COR-L47 (cell line): ENCODE measurements at regions not wholly inside any gene's neighbourhood (a gene's known extent, or its start where the extent isn't known, plus 50 kb on each side); places are given as distances from the start of the nearest gene placed in this dataset.
"Not testable (repeated sequence)": the region's sequence is repeated elsewhere in the genome, so short reads cannot be mapped to it uniquely, and the experiment has no call there.

Source experiments
- DNase-seq: peaks from one replicate; lab custom pipeline; 2025; lab: John Stamatoyannopoulos, UW

DNA sequence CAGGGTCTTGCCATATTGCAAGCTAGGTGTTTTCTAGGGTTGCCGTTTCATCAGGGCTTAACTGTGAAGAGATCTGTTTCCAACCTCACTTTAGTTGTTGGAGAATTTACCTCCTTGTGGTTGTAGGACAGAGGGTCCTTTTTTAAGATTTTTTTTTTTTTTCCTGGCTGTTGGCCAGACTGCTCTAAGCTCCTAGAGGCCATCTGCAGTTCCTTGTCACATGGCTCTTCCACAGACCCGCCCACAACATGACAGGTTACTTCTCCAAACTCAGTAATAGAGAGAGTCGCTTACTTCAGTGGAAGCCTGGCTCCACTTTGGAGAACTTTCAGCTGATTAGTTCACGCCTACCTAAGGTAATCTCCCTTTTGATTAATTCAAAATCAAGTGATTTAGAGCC, 543.7 kb downstream of the DMRTA1 start:
- DNase-seq, result no peak

DNA sequence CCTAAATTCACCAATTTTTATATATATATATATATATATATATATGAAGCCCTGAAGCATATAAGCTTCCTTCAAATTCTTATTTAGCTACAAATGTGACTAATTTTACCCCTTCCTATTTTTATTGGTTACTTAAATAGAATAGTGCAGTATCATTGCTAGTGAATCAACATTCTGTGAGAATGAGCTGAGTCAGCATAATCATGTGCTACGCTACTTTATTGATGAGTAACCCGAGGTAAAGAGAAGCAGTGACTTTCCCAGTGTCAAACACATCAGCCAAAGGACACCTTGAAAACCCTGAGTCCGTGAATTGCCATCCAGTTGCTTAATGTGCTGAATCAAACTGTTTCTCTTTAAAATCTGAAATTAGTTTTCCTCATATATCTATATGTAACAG, 546.2 kb downstream of the DMRTA1 start:
- DNase-seq, result no peak

DNA sequence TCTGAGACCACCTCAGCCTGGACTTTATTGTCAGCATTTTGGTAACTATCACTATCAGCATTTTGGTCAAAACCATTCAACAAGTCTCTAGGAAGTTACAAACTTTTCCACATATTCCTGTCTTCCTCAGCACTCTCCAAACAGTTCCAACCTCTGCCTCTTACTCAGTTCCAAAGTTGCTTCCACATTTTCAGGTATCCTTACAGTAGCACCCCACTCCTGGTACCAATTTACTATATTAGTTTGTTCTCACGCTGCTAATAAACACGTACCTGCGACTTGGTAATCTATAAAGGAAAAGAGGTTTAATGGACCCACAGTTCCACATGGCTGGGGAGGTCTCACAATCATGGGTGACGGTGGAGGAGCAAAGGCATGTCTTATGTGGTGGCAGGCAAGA, 551.3 kb downstream of the DMRTA1 start:
- DNase-seq, result no peak

DNA sequence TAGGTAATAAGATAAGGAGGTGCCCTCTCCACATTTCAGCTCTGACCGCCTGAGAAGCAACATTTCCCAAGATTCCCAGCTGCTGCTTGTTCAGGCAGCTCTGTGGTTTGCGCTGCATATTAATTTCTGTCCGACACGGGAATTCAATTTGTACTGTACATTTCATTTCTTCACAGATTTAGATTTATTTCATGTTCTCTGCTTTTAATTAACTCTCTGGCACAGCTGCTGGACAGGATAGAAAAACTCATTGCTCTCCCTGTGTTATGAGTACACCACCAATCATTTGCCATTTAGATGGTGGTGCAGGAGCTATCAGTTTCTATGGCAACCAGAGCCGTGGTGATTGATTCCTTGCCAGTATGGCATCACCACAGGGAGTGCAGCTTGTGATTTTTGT, 558.5 kb downstream of the DMRTA1 start:
- peak; percentile 68 for DNase-seq

DNA sequence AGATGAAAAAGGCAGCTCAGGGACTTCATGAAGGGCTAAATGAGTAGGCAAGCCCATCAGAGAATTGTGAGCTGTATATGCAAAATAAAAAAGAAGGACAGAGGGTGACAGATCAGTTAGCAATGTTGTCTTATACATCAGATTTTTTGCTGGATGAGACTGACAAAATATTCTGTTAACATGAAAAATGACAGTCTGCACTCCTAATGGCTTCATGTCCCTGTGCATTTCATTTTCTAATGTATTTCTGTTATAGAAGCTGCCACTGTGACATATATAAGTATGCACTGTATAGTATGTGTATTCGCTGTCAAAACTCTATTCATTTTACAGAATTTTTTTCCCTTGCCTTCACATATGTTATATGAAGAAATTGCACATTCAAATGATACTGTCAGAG, 559.5 kb downstream of the DMRTA1 start:
- DNase-seq, result no peak

DNA sequence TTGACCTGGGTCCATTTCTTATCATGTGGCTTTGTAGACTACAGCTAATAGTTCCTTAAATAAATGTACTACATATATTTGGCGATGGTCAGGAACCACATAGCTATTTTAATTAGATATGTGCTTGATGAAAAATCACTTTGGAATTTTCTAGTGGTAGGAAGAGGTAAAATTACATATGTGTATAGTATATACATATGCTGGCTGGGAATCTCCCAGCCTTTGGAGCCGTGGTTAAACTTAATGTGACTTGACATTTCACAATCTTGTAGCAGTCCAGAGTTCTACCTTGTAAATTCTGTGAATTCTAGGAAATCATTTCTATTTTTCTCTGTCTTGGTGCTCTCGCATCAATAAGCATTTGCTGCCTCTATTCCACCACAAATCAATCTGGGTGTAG, 565.0 kb downstream of the DMRTA1 start:
- DNase-seq, result no peak

DNA sequence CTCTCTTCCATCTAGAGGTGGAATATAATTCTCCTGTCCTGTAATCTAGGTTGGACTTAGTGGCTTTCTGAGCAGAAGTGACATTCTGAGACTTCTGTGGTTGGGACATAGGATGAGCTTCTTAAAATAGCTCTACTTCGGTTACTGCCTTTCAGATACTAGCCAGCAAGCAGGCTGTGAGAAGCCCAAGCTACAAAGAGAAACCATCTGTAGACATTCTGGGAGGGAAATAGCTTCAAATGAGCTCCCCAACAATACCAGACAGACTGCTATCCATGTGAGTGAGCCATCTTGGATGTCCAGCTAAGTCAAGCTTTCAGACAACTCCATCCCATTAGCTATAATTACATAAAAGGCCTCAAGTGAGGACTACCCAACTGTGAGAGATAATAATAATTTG, 568.9 kb downstream of the DMRTA1 start:
- DNase-seq, result no peak

DNA sequence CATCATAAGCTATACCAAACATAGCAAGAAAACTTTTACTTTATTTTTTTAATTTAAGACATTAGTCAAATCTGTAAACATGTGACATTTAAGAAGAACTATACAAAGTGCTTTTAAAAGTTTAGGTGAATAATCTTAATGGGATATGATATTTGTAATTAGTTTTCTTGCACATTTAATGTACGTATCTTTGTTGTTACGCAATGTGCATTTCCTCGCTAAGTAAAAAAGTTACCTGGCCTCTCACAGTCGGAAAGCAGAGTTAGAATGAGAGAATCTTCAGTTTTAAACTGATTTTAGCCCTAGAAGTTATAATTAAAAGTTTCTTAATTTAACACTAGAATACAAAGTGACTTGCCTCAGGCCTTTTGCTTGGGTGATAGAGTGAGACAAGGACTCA, 589.8 kb downstream of the DMRTA1 start:
- no peak for DNase-seq

DNA sequence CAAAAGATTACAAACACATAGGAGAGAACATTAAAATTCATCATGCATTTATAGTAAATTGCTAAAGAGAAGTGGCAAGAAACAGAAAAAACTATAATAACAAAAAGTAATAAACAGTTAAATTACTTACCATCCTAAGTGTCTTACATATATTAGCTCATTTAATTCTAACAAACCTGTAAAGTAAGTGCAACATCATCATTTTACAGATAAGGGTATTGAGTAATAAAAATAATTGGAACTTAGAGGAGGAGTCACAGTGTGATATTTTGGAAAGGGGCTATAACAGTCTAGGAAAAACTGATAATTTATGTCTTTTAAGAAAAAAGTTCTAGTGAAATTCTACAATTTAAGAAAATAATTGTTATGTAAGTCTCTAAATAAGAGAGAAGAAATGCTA, 592.8 kb downstream of the DMRTA1 start:
- no peak for DNase-seq

DNA sequence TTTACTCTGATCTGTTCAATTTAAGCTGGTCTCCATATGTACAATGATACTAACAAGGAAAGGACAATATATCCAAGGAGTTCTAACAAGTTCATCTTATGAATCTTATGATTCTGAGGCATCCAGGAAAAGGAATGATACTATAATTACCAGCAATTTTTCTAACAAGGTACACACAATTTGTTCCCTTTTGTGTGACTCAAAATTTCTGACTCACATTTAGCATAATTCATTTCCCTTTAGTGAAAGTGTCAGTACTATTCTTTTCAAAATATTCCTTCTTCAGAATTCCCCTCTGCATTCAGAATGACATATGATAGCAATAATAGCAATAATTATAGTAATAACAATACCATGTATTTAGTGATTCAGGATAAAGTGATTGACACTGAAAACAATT, 594.8 kb downstream of the DMRTA1 start:
- DNase-seq, result no peak

DNA sequence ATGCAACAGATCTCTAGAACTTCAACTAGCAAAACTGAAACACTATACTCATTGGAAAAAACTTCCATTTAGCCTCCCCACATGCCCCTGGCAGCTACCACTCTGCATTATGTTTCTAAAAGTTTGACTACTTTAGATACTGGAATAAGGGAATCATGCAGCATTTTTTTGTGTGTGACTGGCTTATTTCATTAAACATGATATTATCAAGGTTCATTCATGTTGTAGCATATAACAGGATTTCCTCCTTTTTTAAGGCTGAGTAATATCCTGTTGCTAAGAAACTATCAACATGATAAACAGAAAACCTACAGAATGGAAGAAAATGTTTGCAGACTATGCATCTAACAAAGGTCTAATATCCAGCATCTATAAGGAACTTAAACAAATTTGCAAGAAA, 597.9 kb downstream of the DMRTA1 start:
- no peak for DNase-seq

DNA sequence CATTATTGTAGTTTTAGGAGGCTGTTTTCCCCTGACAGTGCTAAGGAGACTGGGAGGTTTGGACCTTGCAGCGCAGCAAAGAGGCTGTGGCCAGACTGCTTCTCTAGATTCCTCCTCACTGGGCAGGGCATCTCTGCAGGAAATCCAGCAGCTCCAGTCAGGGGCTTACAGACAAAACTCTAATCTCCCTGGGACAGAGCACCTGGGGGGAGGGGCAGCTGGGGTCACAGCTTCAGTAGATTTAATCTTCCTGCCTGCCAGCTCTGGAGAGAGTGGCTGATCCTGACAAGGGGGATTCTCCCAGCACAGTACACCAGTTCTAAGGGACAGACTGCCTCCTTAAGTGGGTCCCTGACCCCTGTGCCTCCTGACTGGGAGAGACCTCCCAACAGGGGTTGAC, 599.4 kb downstream of the DMRTA1 start:
- DNase-seq, result not testable (repeated sequence)

DNA sequence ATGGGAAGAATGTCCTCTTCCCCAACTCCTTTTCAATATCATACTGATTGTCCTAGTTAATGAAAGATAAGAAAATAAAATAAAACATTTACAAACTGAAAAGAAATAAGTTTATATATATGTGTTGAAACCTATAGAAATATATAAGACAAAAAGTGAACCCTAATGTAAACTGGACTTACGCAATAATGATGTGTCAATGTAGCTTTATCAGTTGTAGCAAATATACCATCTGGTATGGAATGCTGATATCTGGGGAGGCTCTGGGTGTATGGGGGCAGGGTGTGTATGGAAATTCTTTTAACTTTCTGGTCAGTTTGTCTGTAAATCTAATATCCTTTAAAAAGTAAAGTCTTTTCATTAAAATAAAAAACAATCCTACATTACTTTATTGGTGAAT, 603.9 kb downstream of the DMRTA1 start:
- DNase-seq, result no peak

DNA sequence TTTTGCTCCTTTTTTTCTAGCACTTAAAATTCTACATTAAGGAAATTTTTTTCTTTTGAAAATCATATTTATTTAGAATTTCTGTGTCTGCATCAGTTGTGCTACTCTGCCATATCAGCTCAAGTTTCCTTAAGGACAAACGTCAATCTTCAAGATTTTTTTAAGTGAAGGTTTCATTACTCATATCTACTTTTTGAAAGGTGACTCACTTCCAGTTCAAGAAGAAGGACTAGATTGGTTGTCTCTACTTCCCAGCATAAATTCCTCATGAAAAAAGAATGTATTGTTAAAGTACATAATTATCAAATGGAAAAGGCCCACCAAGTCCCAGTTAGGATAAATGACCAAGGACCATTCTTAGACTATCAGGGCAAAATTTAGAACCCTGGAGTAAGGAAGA, 626.5 kb downstream of the DMRTA1 start:
- no peak for DNase-seq

DNA sequence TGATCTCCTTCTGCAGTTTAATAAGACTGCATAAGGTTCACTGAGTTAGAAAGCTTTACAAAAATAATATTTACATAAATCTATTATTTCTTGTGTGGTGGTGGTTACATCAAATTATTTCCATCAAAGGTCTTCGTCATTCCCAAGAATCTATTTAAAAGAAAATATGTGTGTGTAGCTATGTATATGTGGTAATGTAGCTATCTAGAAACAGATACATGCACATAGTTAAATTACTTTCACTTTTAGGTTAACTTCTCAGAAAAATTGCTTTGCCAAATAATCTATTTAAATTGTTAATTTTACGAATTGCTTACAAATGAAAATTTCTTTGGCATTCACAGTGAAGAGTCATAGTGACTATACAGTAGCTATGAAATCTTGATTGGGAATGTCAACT, 633.2 kb downstream of the DMRTA1 start:
- no peak for DNase-seq

DNA sequence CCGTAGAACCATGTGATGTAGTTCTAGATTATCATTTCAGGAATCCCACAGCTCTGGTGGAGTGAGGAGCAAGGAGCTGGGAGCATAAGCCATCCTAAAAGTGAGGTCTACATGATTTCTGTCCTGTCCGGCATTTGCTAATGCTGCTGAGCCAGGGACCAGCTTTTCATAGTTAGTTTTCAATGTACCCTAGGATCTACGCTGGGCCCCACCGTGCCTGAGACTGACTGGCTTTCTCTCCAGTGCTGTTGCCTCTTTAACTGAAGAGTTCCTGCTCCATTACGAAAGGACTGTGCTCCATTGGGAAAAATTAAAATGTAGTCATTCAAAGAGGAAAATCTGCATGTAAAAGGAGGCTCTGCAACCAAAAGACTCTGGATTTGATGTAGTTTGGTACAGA, 634.8 kb downstream of the DMRTA1 start:
- DNase-seq, result no peak

DNA sequence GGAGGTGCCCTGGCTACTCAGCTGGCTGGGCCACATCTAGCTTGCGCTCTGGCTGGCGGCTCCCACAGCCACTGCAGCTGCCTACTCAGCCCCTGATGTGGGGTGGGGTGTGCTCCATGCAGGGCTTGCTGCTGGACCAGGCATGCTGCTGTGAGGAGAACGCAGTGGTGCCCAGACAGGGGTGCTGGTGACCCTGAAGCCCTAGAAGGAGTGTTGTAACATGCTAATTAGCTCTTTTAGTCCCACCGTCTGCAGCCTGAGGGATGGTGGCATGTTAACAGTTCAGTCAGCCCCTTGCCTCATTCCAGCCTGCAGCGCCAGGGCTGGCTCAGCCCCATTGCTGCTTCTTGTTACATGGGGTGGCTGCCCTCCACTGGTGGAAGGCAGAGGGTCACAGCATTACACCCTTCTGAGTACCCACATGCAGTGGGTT, 642.3 kb downstream of the DMRTA1 start:
- peak; percentile 7 for DNase-seq

DNA sequence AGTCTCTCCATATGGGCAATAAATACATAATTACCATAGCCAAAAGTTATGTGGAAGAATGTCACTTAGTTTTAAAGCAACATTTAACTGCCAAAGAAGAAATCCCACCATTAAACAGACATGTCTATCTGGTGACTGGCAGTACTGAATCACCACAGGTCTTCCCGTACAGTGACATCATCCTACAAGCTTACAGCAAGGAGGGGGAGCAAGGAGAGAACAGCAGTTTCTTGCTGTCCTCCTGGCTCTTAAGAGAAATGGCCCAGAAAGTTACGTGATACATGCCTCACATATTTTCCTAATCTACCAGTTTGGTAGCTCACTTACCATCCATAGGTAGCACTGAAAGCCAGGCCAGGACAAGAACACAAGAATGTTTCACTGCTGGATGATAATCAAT, 671.0 kb downstream of the DMRTA1 start:
- DNase-seq, result no peak

DNA sequence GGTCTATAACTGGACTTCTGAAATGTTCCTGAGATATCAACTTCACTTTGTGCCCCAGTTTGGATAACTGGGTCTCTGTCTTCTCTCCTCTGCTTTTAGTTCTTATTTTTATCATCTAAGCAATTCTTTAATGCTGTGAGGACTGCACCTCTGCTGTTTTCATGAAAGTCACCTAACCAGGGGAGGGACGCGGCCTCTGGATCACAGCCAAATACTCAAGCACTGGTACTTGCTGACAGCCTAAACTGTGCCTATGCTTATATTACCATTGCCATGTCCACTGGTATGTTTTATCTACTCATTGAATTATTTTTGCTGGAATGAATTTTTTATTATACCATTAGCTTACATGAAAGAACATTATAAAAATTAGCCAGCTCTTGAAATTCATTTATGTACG, 674.0 kb downstream of the DMRTA1 start:
- no peak for DNase-seq

DNA sequence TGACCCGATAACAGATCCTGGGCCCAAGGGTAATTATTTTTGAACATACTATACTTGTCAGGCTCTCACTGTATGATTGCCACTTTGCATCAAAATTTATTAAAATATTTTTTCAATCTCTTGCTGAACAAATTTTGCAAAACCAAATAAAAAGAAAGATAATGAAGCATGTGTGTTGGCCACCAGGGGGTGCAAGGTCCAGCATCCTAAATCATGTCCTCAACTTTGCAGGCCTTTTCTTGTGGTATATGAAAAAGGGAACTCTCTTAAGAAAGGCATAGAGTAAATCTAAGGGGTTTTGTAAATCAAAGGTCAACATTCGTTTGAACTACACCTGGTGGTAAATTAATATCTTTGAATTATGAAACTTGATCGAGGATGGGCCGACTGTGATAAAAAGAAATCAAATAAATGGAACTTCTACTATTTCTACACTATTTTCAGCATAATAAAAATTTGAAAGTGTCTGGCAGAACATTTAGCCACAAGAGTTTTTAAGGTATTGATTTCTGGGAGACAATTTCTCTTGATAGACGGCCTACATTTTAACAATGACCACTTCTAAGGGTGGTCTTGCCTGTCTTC, 676.5 kb downstream of the DMRTA1 start:
- peak; percentile 35 for DNase-seq

DNA sequence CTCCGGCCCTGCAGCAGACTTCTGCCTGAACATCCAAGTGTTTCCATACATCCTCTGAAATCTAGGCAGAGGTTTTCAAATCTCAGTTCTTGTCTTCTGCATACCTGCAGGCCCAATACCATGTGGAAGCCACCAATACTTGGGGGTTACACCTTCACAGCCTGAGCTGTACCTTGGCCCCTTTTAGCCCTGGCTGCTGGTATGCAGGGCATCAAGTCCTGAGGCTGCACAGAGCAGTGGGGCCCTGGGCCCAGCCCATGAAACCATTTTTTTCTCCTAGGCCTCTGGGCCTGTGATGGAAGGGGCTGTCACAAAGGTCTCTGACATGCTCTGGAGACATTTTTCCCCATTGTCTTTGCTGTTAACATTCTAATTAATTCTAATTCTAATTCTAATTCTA, 680.6 kb downstream of the ELAVL2 start:
- no peak for DNase-seq

DNA sequence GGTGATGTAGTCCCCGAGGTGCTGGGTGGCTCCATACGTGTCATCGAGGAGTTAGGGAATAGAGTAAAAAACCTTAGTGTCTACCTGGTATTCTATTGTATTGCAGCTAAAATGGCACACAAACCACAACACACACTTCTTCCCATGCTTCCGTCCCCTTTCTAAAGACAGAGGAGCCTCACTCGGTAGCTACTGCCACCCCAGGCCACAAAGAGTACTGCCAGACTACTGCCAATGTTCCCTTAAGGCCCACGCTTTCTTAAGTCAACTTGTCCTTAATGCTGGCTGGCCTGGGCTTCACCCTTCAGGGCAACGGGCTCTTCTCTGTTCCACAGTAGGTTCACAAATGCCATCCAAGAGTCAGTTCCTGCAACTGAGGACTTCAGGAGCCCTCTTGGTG, 673.0 kb downstream of the ELAVL2 start:
- DNase-seq, result no peak

DNA sequence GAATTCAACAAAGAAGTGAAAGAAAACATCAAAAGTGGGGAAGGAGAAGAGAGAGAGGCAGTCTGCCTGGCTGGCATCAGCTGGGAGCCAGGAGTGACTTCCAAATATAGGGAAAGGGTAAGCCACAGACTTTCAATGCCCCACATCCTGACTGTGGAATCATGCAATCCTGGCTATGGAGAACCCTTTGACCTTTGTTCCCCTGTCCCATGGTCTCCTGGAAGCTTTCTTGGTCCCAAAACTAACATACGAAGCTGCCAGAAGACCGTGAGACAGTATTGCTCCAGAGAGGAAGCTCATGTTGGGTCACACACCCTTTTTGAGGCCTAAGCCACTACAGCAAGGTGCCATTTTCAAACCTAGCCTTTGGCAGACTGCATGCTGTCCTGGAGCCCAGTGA, 665.5 kb downstream of the ELAVL2 start:
- DNase-seq, result no peak

DNA sequence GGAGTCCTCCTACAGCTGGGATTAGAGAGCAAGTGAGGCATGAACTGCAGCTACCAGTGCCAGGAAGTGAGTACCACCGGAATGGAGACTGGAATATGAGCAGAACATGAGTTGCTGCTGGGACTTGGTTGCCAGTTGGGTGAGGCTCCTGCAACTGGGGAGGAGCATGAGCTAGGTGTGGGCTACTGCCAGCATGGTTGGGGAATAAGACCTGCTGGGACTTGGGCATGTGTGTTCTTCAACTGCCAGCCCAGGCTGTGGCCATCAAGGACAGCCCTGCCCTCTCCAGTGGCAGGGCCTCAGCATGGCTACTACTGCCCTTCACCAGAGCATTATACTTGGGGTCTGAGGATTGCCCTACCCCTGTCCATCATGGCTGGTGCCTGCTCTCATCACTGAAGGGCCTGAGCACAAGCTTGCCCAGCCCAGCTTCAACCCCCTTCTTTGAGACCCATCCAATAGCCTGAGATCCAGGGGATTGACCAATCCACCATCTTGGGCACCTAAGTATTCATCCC, 665.0 kb downstream of the ELAVL2 start:
- DNase-seq, result no peak

DNA sequence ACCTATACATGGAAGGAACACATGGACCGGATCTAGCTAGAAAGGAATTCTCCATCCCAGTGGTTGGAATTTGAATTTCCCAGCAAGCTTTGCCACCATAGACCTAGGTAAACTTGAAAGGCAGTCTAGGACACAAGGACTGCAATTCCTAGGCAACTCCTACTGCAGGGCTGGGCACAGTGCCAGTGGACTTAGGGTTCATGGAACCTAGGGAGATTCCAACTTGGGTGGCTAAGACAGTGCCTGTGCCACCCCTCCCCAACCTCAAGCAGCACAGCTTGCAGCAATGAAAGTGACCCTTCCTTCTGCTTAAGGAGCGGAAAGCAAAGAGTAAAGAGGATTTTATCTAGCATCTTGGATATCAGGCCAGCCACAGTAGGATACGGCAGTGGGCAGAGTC, 663.3 kb downstream of the ELAVL2 start:
- DNase-seq, result no peak
